ENCODE measurements at regions not wholly inside any gene's neighbourhood (a gene's known extent, or its start where the extent isn't known, plus 50 kb on each side); places are given as distances from the start of the nearest gene placed in this dataset.

GRCh38 chr11:89626366-89626765 lies 83.7 kb upstream of the TRIM77 start:
- TF ChIP-seq CTCF (IDR thresholded peaks at IDR 0.05) (no peak), POLR2A (IDR thresholded peaks at IDR 0.05) (no peak)
